Caco-2 (cell line): ENCODE measurements at regions not wholly inside any gene's neighbourhood (a gene's known extent, or its start where the extent isn't known, plus 50 kb on each side); places are given as distances from the start of the nearest gene placed in this dataset.

Experiments
- BruUV-seq: library from RNA; stranded (reverse); fragments of 400-500 nt; replicated peaks from 2 replicates; lab custom pipeline; 2021; lab: Mats Ljungman, UMichigan
- CTCF ChIA-PET: fragments of 300-600 bp; sonication (Branson Sonifier 250); formaldehyde crosslinking; loops from one replicate; lab custom pipeline; 2022; ENCODE audit warnings: antibody characterized with exemption; lab: Charles Lee
- POLR2A ChIA-PET: fragments of 300-600 bp; sonication (Branson Sonifier 250); formaldehyde crosslinking; loops from one replicate; lab custom pipeline; 2022; ENCODE audit warnings: antibody characterized with exemption; lab: Charles Lee
- DNase-seq, 2 experiments: peaks; one replicate each; pipeline versions ENCODE4 v3.0.0 to v3.0.0-alpha.2; 2020 to 2022
- H3K27me3 ChIP-seq: replicated peaks from 2 replicates; pipeline ENCODE4 v1.6.0; 2011; ENCODE audit warnings: low read length; ENCODE audit not compliant: control insufficient read depth, insufficient read depth
- H3K36me3 ChIP-seq: 2 replicates; pipeline ENCODE4 v1.5.1; 2011; ENCODE audit warnings: low read length; ENCODE audit not compliant: control insufficient read depth, insufficient read depth
- H3K4me1 ChIP-seq: fragments of 250-450 bp; sonication (Bioruptor Pico); 2 replicates; pipeline ENCODE4 v1.5.1; 2020; ENCODE audit warnings: mild to moderate bottlenecking
- H3K4me3 ChIP-seq: 2 replicates; pipeline ENCODE4 v1.5.1; 2011; ENCODE audit warnings: low read depth, mild to moderate bottlenecking, control low read depth, low read length
- H3K9me3 ChIP-seq: fragments of 250-450 bp; sonication (Bioruptor Pico); 2 replicates; pipeline ENCODE4 v1.5.1; 2020; ENCODE audit warnings: mild to moderate bottlenecking, moderate library complexity
- H3K27ac Mint-ChIP-seq: one replicate; pipeline ENCODE4 v1.8.0; 2022; ENCODE audit warnings: mixed read lengths; ENCODE audit not compliant: unreplicated experiment
- H3K27me3 Mint-ChIP-seq: one replicate; pipeline ENCODE4 v1.8.0; 2022; ENCODE audit warnings: mixed read lengths; ENCODE audit not compliant: insufficient read depth, unreplicated experiment
- H3K36me3 Mint-ChIP-seq: one replicate; pipeline ENCODE4 v1.8.0; 2022; ENCODE audit warnings: mild to moderate bottlenecking, mixed read lengths; ENCODE audit not compliant: insufficient read depth, unreplicated experiment
- H3K4me1 Mint-ChIP-seq: one replicate; pipeline ENCODE4 v1.8.0; 2022; ENCODE audit warnings: low read depth, mixed read lengths; ENCODE audit not compliant: unreplicated experiment
- H3K4me3 Mint-ChIP-seq: one replicate; pipeline ENCODE4 v1.8.0; 2022; ENCODE audit warnings: mild to moderate bottlenecking, moderate library complexity, mixed read lengths; ENCODE audit not compliant: unreplicated experiment
- H3K9me3 Mint-ChIP-seq: one replicate; pipeline ENCODE4 v1.8.0; 2022; ENCODE audit warnings: mixed read lengths; ENCODE audit not compliant: unreplicated experiment
- CTCF ChIP-seq, 2 experiments: fragments of 200-600 bp in 1 of 2; IDR thresholded peaks; 1 replicate in 1 of 2; 2 replicates in 1 of 2; pipeline versions ENCODE4 v1.5.1 to v1.8.0; 2011 to 2022; ENCODE audit warnings: antibody characterized with exemption in 1 of 2, control low read depth in 1 of 2, inconsistent platforms in 1 of 2, low read depth in 1 of 2, low read length in 1 of 2, mild to moderate bottlenecking in 1 of 2, moderate library complexity in 1 of 2; ENCODE audit not compliant: insufficient read depth in 1 of 2, severe bottlenecking in 1 of 2, unreplicated experiment in 1 of 2
- intact Hi-C: fragments of 100-400 bp; cut with micrococcal nuclease; formaldehyde crosslinking; loops from one replicate; pipeline ENCODE4 v1.10.0; 2022; ENCODE audit not compliant: unreplicated experiment

- Mint-ChIP-seq H3K27ac (no peak overlapping the region), H3K4me1 (no peaks in the 10 kb centered on the region), H3K4me3 (no peak overlapping the region), H3K9me3 (no peaks in the 10 kb centered on the region), H3K36me3 (no peaks in the 10 kb centered on the region), H3K27me3 (peaks cover 2% of the 10 kb centered on the region)
- H3K4me1 ChIP-seq: no peaks in the 10 kb centered on the region
- DNase-seq: no peak
- no peaks in the 10 kb centered on the region for H3K9me3 ChIP-seq
- intact Hi-C loops: no loop called here
- POLR2A ChIA-PET: no interaction called here
- CTCF ChIA-PET: interaction anchor here (0.7 kb wide), 1 partner anchor 41 kb away, joined by 3 read pairs; no protein-coding TSS in a partner anchor
- TF ChIP-seq CTCF (IDR thresholded peaks at IDR 0.05; ENCODE audit: insufficient read depth in 1 of 2, low read depth in 1 of 2, low read length in 1 of 2, severe bottlenecking in 1 of 2, unreplicated experiment in 1 of 2): no peak
- no peaks in the 10 kb centered on the region for H3K36me3 ChIP-seq
- H3K27me3 ChIP-seq: no peaks in the 10 kb centered on the region
- H3K4me3 ChIP-seq: no peak overlapping the region
- BruUV-seq: no TSS peak
Observed at GRCh38 chr4:124541652-124542420, 170.7 kb downstream of the ANKRD50 start.

DNA sequence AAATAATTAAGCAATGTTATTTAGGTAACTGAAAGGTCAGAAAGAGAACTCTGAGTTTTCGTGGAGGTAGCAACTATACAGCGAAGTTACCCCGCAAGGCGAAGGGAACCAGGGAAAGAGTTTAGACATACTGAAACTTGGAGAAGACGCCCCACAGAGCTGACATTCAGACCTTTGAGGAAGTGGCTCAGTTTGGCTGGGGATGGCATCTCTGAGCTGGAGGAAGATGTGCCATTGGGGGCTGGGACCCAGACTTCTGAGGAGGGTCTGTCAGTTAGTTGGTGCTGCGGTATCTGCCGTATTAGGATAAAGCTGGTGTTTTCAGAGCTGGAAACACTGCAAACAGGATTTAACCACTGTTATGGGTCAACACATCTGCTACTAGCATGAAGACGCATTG is 156.6 kb downstream of the ANKRD50 start:
- no peak overlapping the region for H3K4me3 ChIP-seq
- no peaks in the 10 kb centered on the region for H3K36me3 ChIP-seq
- H3K4me1 ChIP-seq: 0 out of 2 replicates have a peak, but pooled peaks cover 3% of the 10 kb centered on the region
- DNase-seq: no peak
- no peak overlapping the region for H3K4me3 Mint-ChIP-seq
- ChIA-PET CTCF (interaction anchor here (0.6 kb wide), 1 partner anchor 1775 kb away, joined by 3 read pairs; no protein-coding TSS in a partner anchor), POLR2A (no interaction called here)
- H3K9me3 ChIP-seq: no peaks in the 10 kb centered on the region
- TF ChIP-seq CTCF (IDR thresholded peaks at IDR 0.05; ENCODE audit: insufficient read depth in 1 of 2, low read depth in 1 of 2, low read length in 1 of 2, severe bottlenecking in 1 of 2, unreplicated experiment in 1 of 2): no peak
- H3K36me3 Mint-ChIP-seq: no peaks in the 10 kb centered on the region
- H3K4me1 Mint-ChIP-seq: no peaks in the 10 kb centered on the region
- H3K9me3 Mint-ChIP-seq: no peaks in the 10 kb centered on the region
- no TSS peak for BruUV-seq
- no peaks in the 10 kb centered on the region; the same call in 1 of the 2 replicates for H3K27me3 ChIP-seq
- no peaks in the 10 kb centered on the region for H3K27me3 Mint-ChIP-seq
- intact Hi-C loops: no loop called here
- H3K27ac Mint-ChIP-seq: no peak overlapping the region

DNA sequence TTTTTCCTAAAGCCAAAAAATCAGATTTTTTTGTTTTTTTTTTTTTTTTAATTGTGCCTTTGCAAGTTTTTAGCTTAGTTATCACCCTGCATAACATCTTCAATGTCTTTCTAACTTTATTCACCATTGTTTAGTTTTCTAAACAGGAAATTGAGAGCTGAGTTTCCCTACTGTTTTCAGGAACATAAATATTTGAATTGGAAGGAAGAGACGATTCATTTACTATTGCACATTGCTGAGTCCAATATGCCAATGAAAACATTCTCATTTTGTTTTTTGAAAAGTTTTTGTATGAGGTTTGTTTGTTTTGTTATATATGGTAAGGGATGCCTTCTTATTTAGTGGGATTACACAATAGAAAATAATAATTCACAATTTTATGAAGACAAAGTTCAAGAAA is 148.4 kb downstream of the ANKRD50 start:
- Mint-ChIP-seq H3K27me3 (no peaks in the 10 kb centered on the region), H3K4me3 (no peak overlapping the region), H3K9me3 (no peaks in the 10 kb centered on the region), H3K36me3 (no peaks in the 10 kb centered on the region), H3K4me1 (peaks cover 19% of the 10 kb centered on the region), H3K27ac (no peak overlapping the region)
- no TSS peak for BruUV-seq
- Histone ChIP-seq H3K4me1 (peaks cover 11% of the 10 kb centered on the region), H3K9me3 (no peaks in the 10 kb centered on the region), H3K4me3 (no peak overlapping the region), H3K27me3 (no peaks in the 10 kb centered on the region), H3K36me3 (no peaks in the 10 kb centered on the region)
- no peak for DNase-seq
- ChIA-PET CTCF (no interaction called here), POLR2A (no interaction called here)
- no peak for TF ChIP-seq CTCF (IDR thresholded peaks at IDR 0.05; ENCODE audit: insufficient read depth in 1 of 2, low read depth in 1 of 2, low read length in 1 of 2, severe bottlenecking in 1 of 2, unreplicated experiment in 1 of 2)
- intact Hi-C loops: no loop called here
